Activated CD4-positive, alpha-beta T cell treated with anti-CD3 and anti-CD28 coated beads, Interleukin-2, amount 50 U/mL, for 48 hours (primary cell): ENCODE measurements at regions not wholly inside any gene's neighbourhood (a gene's known extent, or its start where the extent isn't known, plus 50 kb on each side); places are given as distances from the start of the nearest gene placed in this dataset.
"Not testable (repeated sequence)": the region's sequence is repeated elsewhere in the genome, so short reads cannot be mapped to it uniquely, and the experiment has no call there.

Source experiments
- DNase-seq, 2 experiments: peaks; one replicate each; pipeline ENCODE4 v3.0.0-alpha.2; 2020

DNA sequence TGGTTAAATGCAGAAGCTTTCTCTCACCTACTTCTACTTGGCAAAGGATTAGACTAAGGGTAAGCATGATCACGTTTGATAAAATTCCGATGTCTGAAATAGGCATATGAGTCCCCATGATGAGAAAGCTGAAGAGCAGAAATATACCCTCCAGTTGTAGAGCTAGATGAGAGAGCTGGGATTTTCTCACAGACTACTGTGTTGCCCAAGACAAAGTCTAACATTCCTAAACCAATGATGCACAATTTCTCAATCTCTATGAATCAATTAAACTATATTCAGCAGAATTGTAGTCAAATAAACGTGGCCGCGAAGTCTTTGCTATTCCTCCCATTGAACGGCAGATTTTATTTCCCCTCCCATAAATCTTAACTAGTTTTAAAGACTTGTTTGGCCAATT, 699.2 kb downstream of the KCNT2 start:
- DNase-seq: no peak

DNA sequence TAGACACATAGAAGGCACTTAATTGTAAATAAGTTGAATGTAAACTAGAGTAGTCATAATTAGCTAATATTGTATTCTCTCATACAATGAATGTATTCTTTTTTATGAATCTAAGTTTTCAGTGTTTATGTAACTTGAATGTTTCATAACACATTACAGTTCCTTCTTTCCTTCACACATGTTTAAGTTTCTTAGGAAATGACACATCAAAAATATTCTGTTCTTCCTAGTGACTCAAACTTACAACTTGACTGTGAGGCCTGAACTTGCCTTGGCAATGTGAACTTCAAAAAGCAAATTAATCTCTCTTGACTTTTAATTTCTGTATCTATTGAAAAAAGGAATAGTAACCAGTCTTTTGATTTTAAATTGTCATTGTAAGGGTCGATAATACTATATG, 700.1 kb downstream of the KCNT2 start:
- no peak for DNase-seq

- DNase-seq: no peak
These were observed 705.0 kb downstream of the KCNT2 start for GRCh38 chr1:195903203-195903602.

- DNase-seq: no peak
These were observed 705.5 kb downstream of the KCNT2 start for GRCh38 chr1:195902779-195903178.

DNA sequence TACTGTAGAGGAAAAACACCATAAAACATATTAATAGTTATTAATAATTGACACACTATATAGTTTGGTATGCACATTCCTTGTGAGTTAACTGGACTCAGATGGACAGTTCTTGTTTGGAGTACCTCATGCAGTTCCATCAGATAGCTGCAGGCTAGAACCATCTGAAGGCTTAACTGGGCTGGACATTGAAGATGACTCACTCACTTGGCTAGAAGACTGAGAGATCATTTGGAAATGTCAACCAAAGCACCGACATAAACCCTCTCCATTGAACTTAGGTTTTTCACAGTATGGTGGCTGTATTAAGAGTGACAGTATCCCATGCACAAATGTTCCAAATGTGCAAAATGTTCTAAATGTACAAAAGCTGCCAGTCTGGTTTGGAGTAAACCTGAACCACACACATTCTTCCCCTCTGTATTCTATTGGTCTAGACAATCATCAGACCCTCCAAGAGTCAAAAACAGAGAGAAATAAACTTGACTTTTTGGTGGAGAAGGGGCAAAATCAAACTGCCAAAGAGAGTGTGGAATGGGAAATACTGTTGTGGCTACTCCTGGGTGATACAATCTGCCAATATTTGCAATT, 708.4 kb downstream of the KCNT2 start:
- DNase-seq: no peak

DNA sequence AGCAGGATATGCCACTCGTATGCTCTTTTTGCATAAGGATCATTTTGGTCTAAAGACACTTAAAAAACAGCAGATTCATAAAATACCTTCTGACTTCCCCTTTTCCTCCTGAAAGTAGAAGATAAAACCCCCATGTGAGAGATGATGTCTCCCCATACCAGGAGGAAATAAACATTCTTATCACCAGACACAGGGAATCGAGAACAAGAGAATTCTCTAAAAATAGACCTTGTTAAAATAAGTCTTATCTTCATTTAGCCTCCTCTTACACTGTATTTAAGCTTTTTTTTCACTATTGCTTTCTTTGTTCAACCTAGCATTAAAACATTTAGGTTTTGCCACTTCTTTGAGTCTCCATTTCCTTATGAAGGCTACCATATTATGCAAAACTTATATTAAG, 709.3 kb downstream of the KCNT2 start:
- DNase-seq: no peak

DNA sequence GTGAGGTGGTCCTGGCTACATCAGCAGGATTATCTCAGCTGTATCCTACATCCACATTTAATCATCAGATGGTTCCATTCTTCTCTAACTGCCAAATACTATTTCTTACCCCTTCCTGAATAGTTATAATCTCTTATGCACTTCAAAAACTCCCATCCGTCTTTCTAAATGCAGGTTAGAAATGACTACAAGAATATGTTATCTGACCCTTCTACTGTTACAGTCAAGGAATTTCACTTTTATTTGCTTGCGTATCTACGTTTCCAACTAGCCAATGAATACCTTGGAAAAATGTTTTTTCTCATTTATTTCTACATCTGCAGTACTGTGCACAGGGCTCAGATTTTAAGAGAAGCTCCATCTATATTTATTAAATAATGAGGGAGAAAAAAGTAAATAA, 709.9 kb downstream of the KCNT2 start:
- DNase-seq: no peak

DNA sequence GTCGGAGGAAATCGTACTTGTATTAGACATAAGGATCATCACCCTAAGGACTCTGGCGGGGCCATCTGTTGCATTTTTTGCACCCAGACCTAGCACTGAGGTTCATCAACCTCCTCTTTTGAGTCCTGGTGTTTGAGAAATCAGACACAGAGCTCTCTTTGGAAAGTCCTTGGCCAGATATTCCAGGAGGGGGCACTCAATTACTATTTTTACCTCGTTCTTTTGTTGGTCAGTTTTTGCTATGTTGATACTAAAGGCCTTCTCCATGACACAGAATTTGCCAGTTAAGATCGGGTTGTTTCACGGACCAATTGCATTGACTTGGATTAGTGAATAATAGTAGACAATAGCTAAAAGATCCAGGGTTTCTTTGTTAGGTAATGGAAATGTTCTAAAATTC, 711.2 kb downstream of the KCNT2 start:
- DNase-seq: no peak

DNA sequence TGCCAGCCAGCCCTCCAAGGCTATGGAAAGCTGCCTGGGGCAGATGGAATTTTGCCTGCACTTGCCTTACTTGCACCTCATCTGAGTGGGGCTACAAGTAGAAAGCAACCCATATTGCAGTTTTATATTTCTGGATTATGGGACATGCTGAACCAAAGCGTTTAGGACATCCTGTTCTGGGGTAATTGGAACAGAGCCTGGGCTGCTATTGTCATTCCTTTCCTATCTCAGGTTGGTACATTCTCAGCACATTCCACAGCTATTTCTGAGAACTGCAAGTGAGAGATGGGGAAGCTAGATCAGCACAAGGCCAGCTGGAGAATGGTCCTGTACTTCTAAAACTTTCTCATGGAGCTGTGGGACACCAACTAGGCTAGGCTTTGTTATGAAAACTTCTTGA, 713.8 kb downstream of the KCNT2 start:
- DNase-seq: no peak

GRCh38 chr1:195886000-195886399, 722.2 kb downstream of the KCNT2 start:
- DNase-seq: no peak

GRCh38 chr1:195878478-195878877, 729.8 kb downstream of the KCNT2 start:
- DNase-seq: no peak

- no peak for DNase-seq
These were observed 731.4 kb downstream of the KCNT2 start for GRCh38 chr1:195876792-195877191.

GRCh38 chr1:195872376-195872775, 735.9 kb downstream of the KCNT2 start:
- DNase-seq: no peak

GRCh38 chr1:195867638-195868037, 740.6 kb downstream of the KCNT2 start:
- no peak for DNase-seq

DNA sequence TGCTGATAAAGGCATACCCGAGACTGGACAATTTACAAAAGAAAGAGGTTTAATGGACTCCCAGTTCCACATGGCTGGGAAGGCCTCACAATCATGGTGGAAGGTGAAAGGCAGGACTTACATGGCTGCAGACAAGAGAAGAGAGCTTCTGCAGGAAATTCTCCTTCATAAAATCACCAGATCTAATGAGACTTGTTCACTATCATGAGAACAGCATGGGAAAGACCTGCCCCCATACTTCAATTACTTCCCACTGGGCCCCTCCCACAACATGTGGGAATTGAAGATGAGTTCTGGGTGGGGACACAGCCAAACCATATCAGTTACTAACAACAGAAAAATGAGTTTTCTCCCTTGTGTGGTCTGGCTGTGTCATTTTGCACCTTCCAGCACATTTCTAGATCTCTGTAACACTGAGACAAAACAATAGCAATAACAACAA, 741.4 kb downstream of the KCNT2 start:
- DNase-seq: no peak

DNA sequence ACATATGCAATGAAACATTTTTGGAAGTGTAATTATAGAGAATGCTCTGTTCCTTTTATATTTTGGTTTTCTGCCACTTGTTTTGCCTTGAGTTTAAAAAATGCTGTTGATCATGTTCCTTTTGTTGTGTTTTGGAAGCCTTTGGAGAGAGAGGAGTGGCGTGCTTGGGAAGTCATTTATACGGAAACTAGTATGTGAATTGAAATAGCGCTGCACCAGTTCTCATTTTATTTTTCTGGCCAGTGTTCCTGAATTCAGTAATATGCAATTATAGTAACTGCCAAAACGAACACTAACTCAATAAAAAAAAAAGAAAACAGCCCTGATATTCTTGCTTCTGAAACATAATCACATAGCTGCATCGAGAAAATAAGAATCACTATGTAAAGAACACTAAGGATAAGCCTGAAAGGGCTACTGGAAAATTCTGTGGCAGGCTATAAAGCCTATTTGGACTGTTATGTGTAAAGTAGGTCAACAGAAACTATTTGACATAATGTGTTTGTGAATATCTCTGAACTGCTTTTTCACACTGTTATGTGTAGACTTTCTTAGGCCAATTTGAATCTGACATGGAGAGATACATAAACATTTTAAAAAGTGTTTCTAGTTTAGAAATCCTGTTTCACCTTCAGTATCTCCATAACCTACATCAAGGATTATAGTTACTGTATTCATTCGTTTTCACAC, 742.0 kb downstream of the KCNT2 start:
- no peak for DNase-seq

GRCh38 chr1:195851804-195852203, 756.4 kb downstream of the KCNT2 start:
- no peak for DNase-seq

DNA sequence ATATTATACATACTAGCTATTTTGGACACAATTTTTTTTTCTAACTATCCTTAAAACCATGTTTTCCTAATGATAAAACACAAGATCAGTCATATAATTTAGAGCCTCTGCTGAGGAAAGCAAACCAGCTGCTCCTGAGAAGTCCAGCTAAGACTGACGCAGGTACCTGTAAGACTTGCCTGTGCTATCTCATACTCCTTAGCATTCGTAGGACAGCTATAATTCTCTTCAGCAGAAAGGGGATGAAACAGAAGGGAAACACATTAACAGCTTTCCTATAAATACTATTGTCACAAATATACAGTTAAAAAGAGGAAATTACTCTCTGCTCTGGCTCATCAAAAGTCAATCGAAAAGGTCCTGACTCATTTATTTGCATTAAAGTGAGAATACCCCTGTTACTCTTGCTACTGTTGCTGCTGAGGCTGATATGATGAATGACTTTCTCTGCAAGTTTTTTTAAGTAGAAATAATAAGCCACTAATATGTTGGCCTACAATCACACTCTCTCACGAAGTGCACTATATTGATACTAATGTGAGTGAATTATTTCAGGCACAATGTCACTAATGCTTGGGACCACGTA, 757.1 kb downstream of the KCNT2 start:
- no peak for DNase-seq

DNA sequence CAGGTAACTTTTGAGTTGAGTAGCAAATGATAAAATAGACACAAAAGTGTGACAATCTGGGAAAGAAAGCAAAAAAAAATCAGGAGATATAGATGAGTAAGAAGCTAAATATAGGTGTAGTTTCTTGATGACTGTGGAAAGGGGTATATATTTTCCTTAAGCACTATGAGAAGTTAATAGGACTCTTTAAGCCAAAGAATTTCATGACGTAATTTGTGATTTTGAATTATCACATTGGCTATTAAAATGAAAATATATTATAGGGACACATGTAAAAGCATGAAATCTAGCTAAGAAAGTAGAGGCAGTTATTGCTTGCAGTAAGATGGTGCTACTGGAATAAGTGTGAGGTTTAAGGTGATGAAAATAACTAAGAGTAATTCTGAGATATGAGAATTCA, 759.1 kb downstream of the KCNT2 start:
- DNase-seq: no peak

- DNase-seq: not testable (repeated sequence)
These were observed 760.0 kb downstream of the KCNT2 start for GRCh38 chr1:195847957-195848875.

DNA sequence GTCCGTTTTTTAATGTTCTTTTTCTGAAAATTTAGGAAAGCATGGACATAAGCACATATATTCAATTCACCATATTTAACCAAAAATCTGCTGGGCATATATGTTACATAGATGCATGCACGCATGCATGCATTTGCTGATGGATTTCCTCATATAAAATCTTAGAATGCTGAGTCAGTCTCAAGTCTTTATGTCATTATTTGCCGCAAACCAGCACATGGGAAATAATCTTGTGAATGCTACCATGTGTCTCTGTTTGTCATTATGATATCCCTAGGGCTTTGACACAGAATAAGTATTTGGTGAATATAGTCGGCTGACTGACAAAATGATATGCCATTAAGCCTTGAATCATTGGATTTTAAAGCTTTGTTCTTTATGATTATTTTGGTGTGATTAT, 776.5 kb downstream of the KCNT2 start:
- no peak for DNase-seq

- no peak for DNase-seq
These were observed 779.9 kb downstream of the KCNT2 start for GRCh38 chr1:195828325-195828724.

GRCh38 chr1:195820925-195821324, 787.3 kb downstream of the KCNT2 start:
- no peak for DNase-seq

- no peak for DNase-seq
These were observed 802.2 kb downstream of the KCNT2 start for GRCh38 chr1:195806060-195806459.
